Neural progenitor cell (in vitro differentiated cells): ENCODE measurements at regions not wholly inside any gene's neighbourhood (a gene's known extent, or its start where the extent isn't known, plus 50 kb on each side); places are given as distances from the start of the nearest gene placed in this dataset.

Experiments
- CTCF ChIP-seq: fragments of 200-600 bp; sonication (generic); IDR thresholded peaks from 2 replicates; pipeline ENCODE4 v1.5.1; 2017; ENCODE audit warnings: antibody characterized with exemption, mild to moderate bottlenecking
- EZH2 ChIP-seq: fragments of 200-600 bp; sonication (generic); IDR thresholded peaks from 2 replicates; pipeline ENCODE4 v1.6.1; 2017; ENCODE audit warnings: antibody characterized with exemption, mild to moderate bottlenecking, moderate library complexity
- EZH2phosphoT487 ChIP-seq: fragments of 200-600 bp; sonication (generic); IDR thresholded peaks from 2 replicates; pipeline ENCODE4 v1.6.1; 2017; ENCODE audit warnings: antibody characterized with exemption

GRCh38 chr16:73192232-73192894 is 144.4 kb upstream of the ZFHX3 start:
- TF ChIP-seq CTCF (no peak), EZH2phosphoT487 (no peak), EZH2 (no peak)
